Common myeloid progenitor, CD34-positive (primary cell): ENCODE measurements at regions not wholly inside any gene's neighbourhood (a gene's known extent, or its start where the extent isn't known, plus 50 kb on each side); places are given as distances from the start of the nearest gene placed in this dataset.

Experiments
- CTCF ChIA-PET: fragments of 350-600 bp; sonication (Branson Sonifier 250); formaldehyde crosslinking; loops from one replicate; lab custom pipeline; 2021; ENCODE audit warnings: antibody characterized with exemption; lab: Charles Lee
- POLR2A ChIA-PET: fragments of 350-600 bp; sonication (Branson Sonifier 250); formaldehyde crosslinking; loops from one replicate; lab custom pipeline; 2021; ENCODE audit warnings: antibody characterized with exemption; lab: Charles Lee
- DNase-seq, 3 donors: peaks; one replicate each; pipeline versions ENCODE4 v3.0.0 to v3.0.0-alpha.2; 2013
- H3K27ac ChIP-seq, 2 experiments: 1 replicate in 1 of 2; 2 replicates in 1 of 2; pipeline ENCODE4 v1.7.0; 2013; ENCODE audit warnings: inconsistent platforms in 2 of 2, low read length in 2 of 2, mild to moderate bottlenecking in 2 of 2, low read depth in 1 of 2, moderate library complexity in 1 of 2; ENCODE audit not compliant: severe bottlenecking in 2 of 2, insufficient read depth in 1 of 2, poor library complexity in 1 of 2
- H3K27me3 ChIP-seq, 5 experiments: replicated peaks in 2 of 5; 1 replicate in 3 of 5; 2 replicates in 2 of 5; pipeline versions ENCODE4 v1.6.1 to v1.7.0; 2013; ENCODE audit warnings: low read length in 4 of 5, mild to moderate bottlenecking in 2 of 5, moderate library complexity in 2 of 5, inconsistent platforms in 1 of 5; ENCODE audit not compliant: insufficient read depth in 5 of 5, control insufficient read depth in 4 of 5
- H3K36me3 ChIP-seq, 4 experiments: 1 replicate in 2 of 4; 2 replicates in 2 of 4; pipeline versions ENCODE4 v1.6.1 to v1.7.0; 2013; ENCODE audit warnings: low read length in 3 of 4, control low read depth in 1 of 4, mild to moderate bottlenecking in 1 of 4; ENCODE audit not compliant: control insufficient read depth in 4 of 4, insufficient read depth in 4 of 4
- H3K4me1 ChIP-seq, 4 experiments: 1 replicate in 3 of 4; 2 replicates in 1 of 4; pipeline versions ENCODE4 v1.6.1 to v1.7.1; 2013; ENCODE audit warnings: low read length in 3 of 4, mild to moderate bottlenecking in 3 of 4, control low read depth in 1 of 4, inconsistent platforms in 1 of 4, moderate library complexity in 1 of 4; ENCODE audit not compliant: control insufficient read depth in 4 of 4, insufficient read depth in 4 of 4; ENCODE audit errors: control extremely low read depth in 1 of 4
- H3K4me3 ChIP-seq, 7 experiments: 1 replicate in 4 of 7; 2 replicates in 3 of 7; pipeline versions ENCODE4 v1.5.1 to v1.7.0; 2013; ENCODE audit warnings: mild to moderate bottlenecking in 7 of 7, low read length in 6 of 7, moderate library complexity in 6 of 7, inconsistent platforms in 2 of 7, low read depth in 2 of 7, control low read depth in 1 of 7; ENCODE audit not compliant: insufficient read depth in 4 of 7, control insufficient read depth in 1 of 7; ENCODE audit errors: extremely low read depth in 1 of 7
- H3K9me3 ChIP-seq, 5 experiments: 1 replicate in 4 of 5; 2 replicates in 1 of 5; pipeline versions ENCODE4 v1.6.1 to v1.7.1; 2013; ENCODE audit warnings: low read length in 4 of 5, mild to moderate bottlenecking in 2 of 5, inconsistent platforms in 1 of 5, low read depth in 1 of 5, moderate library complexity in 1 of 5; ENCODE audit not compliant: control insufficient read depth in 4 of 5, insufficient read depth in 2 of 5; ENCODE audit errors: control extremely low read depth in 1 of 5
- WGBS: methylation state at CpG from one replicate; pipeline ENCODE4 v1.1.5; 2013; ENCODE audit not compliant: insufficient coverage; 5-methylcytosine and 5-hydroxymethylcytosine counted together

GRCh38 chr2:42850016-42850805 is 57.8 kb upstream of the HAAO start:
- no peaks in the 10 kb centered on the region for H3K36me3 ChIP-seq
- peaks cover 0 to 10% (median 6%) of the 10 kb centered on the region in 4 experiments for H3K4me1 ChIP-seq
- DNase-seq = no peak
- H3K4me3 ChIP-seq = no peak overlapping the region
- ChIA-PET CTCF (interaction anchor here (0.7 to 6.7 kb wide), 4 partner anchors 8 to 73 kb away, joined by 3 to 45 read pairs (median 3); no protein-coding TSS in a partner anchor), POLR2A (no interaction called here)
- H3K27me3 ChIP-seq = no peaks in the 10 kb centered on the region
- 98% methylated on average over 11 of the region's 14 CpGs for WGBS
- H3K27ac ChIP-seq = no peak overlapping the region
- H3K9me3 ChIP-seq = no peaks in the 10 kb centered on the region

GRCh38 chr2:42849311-42849710 is 56.9 kb upstream of the HAAO start:
- no peaks in the 10 kb centered on the region for H3K27me3 ChIP-seq
- no peaks in the 10 kb centered on the region for H3K9me3 ChIP-seq
- H3K27ac ChIP-seq = no peak overlapping the region
- no peak overlapping the region for H3K4me3 ChIP-seq
- ChIA-PET CTCF (interaction anchor here (0.7 to 6.7 kb wide), 3 partner anchors 9 to 378 kb away, joined by 3 to 45 read pairs (median 3); no protein-coding TSS in a partner anchor), POLR2A (no interaction called here)
- H3K36me3 ChIP-seq = no peaks in the 10 kb centered on the region
- DNase-seq = no peak
- 100% methylated on average over 4 of the region's 5 CpGs for WGBS
- H3K4me1 ChIP-seq = peaks cover 0 to 18% (median 14%) of the 10 kb centered on the region in 4 experiments

- no peaks in the 10 kb centered on the region for H3K9me3 ChIP-seq
- H3K36me3 ChIP-seq = no peaks in the 10 kb centered on the region
- no peak for DNase-seq
- no peak overlapping the region for H3K4me3 ChIP-seq
- POLR2A ChIA-PET = interaction anchor here (0.6 kb wide), 1 partner anchor 88 kb away, joined by 3 read pairs; no protein-coding TSS in a partner anchor
- H3K27me3 ChIP-seq = no peaks in the 10 kb centered on the region
- H3K4me1 ChIP-seq = peaks cover 0 to 18% (median 14%) of the 10 kb centered on the region in 4 experiments
- H3K27ac ChIP-seq = no peak overlapping the region
- whole genome bisulfite sequencing = 95% methylated on average over 9 of the region's 10 CpGs
- CTCF ChIA-PET = interaction anchor here (1.0 to 6.7 kb wide), 3 partner anchors 10 to 379 kb away, joined by 3 to 45 read pairs (median 3); no protein-coding TSS in a partner anchor
These were observed 56.4 kb upstream of the HAAO start for GRCh38 chr2:42848726-42849290.

- CTCF ChIA-PET = interaction anchor here (0.7 to 6.7 kb wide), 5 partner anchors 10 to 680 kb away, joined by 3 to 45 read pairs (median 3); no protein-coding TSS in a partner anchor
These were observed 55.9 kb upstream of the HAAO start for GRCh38 chr2:42848265-42848664.

GRCh38 chr2:42847596-42848151 is 55.3 kb upstream of the HAAO start:
- POLR2A ChIA-PET = no interaction called here
- Histone ChIP-seq H3K27me3 (no peaks in the 10 kb centered on the region), H3K27ac (no peak overlapping the region), H3K36me3 (peaks cover 0 to 2% (median 0%) of the 10 kb centered on the region in 4 experiments), H3K4me3 (no peak overlapping the region), H3K4me1 (peaks cover 0 to 23% (median 16%) of the 10 kb centered on the region in 4 experiments), H3K9me3 (no peaks in the 10 kb centered on the region)
- CTCF ChIA-PET = interaction anchor here (0.7 to 6.7 kb wide), 3 partner anchors 11 to 680 kb away, joined by 3 to 45 read pairs (median 3); no protein-coding TSS in a partner anchor
- no peak for DNase-seq
- 95% methylated on average over 8 of the region's 9 CpGs for WGBS

More at GRCh38 chr2:42848265-42848664, 55.9 kb upstream of the HAAO start:
- 100% methylated on average over 1 of the region's 1 CpG for WGBS
- Histone ChIP-seq H3K27ac (no peak overlapping the region), H3K27me3 (no peaks in the 10 kb centered on the region), H3K4me1 (peaks cover 0 to 22% (median 15%) of the 10 kb centered on the region in 4 experiments), H3K9me3 (no peaks in the 10 kb centered on the region), H3K4me3 (no peak overlapping the region), H3K36me3 (peaks cover 0 to under 1% (median 0%) of the 10 kb centered on the region in 4 experiments)
- POLR2A ChIA-PET = interaction anchor here (0.6 kb wide), 1 partner anchor 88 kb away, joined by 3 read pairs; no protein-coding TSS in a partner anchor
- no peak for DNase-seq

- Histone ChIP-seq H3K9me3 (no peaks in the 10 kb centered on the region), H3K4me1 (peaks cover 0 to 23% (median 18%) of the 10 kb centered on the region in 4 experiments), H3K36me3 (peaks cover 0 to 2% (median 0%) of the 10 kb centered on the region in 4 experiments), H3K4me3 (no peak overlapping the region), H3K27me3 (no peaks in the 10 kb centered on the region), H3K27ac (no peak overlapping the region)
- 100% methylated on average over 5 of the region's 9 CpGs for WGBS
- ChIA-PET CTCF (interaction anchor here (0.9 to 6.7 kb wide), 2 partner anchors 11 to 76 kb away, joined by 3 to 45 read pairs; no protein-coding TSS in a partner anchor), POLR2A (no interaction called here)
- DNase-seq = no peak
These were observed 54.7 kb upstream of the HAAO start for GRCh38 chr2:42846932-42847595.
